Type B pancreatic cell (in vitro differentiated cells): ENCODE measurements at regions not wholly inside any gene's neighbourhood (a gene's known extent, or its start where the extent isn't known, plus 50 kb on each side); places are given as distances from the start of the nearest gene placed in this dataset.

ENCODE experiments used
- DNase-seq: peaks from one replicate; pipeline ENCODE4 v3.0.0; 2021; ENCODE audit warnings: mixed read lengths; ENCODE audit not compliant: unreplicated experiment; ENCODE audit errors: extremely low spot score
- H3K27ac Mint-ChIP-seq: 2 replicates; pipeline ENCODE4 v1.8.0; 2021; ENCODE audit warnings: mild to moderate bottlenecking, mixed read lengths
- H3K27me3 Mint-ChIP-seq: 2 replicates; pipeline ENCODE4 v1.8.0; 2021; ENCODE audit warnings: mixed read lengths
- H3K36me3 Mint-ChIP-seq: 2 replicates; pipeline ENCODE4 v1.8.0; 2021; ENCODE audit warnings: mixed read lengths
- H3K4me1 Mint-ChIP-seq: one replicate; pipeline ENCODE4 v1.8.0; 2021; ENCODE audit warnings: mixed read lengths; ENCODE audit not compliant: unreplicated experiment
- H3K4me3 Mint-ChIP-seq: 2 replicates; pipeline ENCODE4 v1.8.0; 2021; ENCODE audit warnings: mild to moderate bottlenecking, mixed read lengths
- H3K9me3 Mint-ChIP-seq: 2 replicates; pipeline ENCODE4 v1.8.0; 2021; ENCODE audit warnings: mixed read lengths
- TF ChIP-seq, protein P1 (sequence below): fragments of 200-600 bp; sonication (generic); conservative IDR thresholded peaks from 2 replicates; pipeline ENCODE4 v1.5.0; 2021; ENCODE audit warnings: antibody characterized with exemption, mild to moderate bottlenecking

GRCh38 chr6:141000917-141001316 is 1131.8 kb upstream of the GJE1 start:
- H3K4me3 Mint-ChIP-seq, result no peak overlapping the region
- DNase-seq, result no peak
- no peaks in the 10 kb centered on the region for H3K4me1 Mint-ChIP-seq
- TF ChIP-seq, protein P1, sequence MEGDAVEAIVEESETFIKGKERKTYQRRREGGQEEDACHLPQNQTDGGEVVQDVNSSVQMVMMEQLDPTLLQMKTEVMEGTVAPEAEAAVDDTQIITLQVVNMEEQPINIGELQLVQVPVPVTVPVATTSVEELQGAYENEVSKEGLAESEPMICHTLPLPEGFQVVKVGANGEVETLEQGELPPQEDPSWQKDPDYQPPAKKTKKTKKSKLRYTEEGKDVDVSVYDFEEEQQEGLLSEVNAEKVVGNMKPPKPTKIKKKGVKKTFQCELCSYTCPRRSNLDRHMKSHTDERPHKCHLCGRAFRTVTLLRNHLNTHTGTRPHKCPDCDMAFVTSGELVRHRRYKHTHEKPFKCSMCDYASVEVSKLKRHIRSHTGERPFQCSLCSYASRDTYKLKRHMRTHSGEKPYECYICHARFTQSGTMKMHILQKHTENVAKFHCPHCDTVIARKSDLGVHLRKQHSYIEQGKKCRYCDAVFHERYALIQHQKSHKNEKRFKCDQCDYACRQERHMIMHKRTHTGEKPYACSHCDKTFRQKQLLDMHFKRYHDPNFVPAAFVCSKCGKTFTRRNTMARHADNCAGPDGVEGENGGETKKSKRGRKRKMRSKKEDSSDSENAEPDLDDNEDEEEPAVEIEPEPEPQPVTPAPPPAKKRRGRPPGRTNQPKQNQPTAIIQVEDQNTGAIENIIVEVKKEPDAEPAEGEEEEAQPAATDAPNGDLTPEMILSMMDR, result no peak
- H3K9me3 Mint-ChIP-seq, result no peaks in the 10 kb centered on the region
- peaks cover 3% of the 10 kb centered on the region for H3K27me3 Mint-ChIP-seq
- H3K36me3 Mint-ChIP-seq, result no peaks in the 10 kb centered on the region
- H3K27ac Mint-ChIP-seq, result no peak overlapping the region

GRCh38 chr6:140993515-140993914 is 1139.2 kb upstream of the GJE1 start:
- Mint-ChIP-seq H3K27me3 (peaks cover 3% of the 10 kb centered on the region), H3K4me3 (no peak overlapping the region), H3K36me3 (no peaks in the 10 kb centered on the region), H3K9me3 (no peaks in the 10 kb centered on the region), H3K27ac (no peak overlapping the region), H3K4me1 (no peaks in the 10 kb centered on the region)
- no peak for DNase-seq
- TF ChIP-seq, protein P1, result no peak

GRCh38 chr6:140992678-140993077 is 1140.0 kb upstream of the GJE1 start:
- Mint-ChIP-seq H3K27me3 (no peaks in the 10 kb centered on the region), H3K9me3 (no peaks in the 10 kb centered on the region), H3K27ac (no peak overlapping the region), H3K4me3 (no peak overlapping the region), H3K4me1 (no peaks in the 10 kb centered on the region), H3K36me3 (no peaks in the 10 kb centered on the region)
- TF ChIP-seq, protein P1, result no peak
- DNase-seq, result no peak

DNA sequence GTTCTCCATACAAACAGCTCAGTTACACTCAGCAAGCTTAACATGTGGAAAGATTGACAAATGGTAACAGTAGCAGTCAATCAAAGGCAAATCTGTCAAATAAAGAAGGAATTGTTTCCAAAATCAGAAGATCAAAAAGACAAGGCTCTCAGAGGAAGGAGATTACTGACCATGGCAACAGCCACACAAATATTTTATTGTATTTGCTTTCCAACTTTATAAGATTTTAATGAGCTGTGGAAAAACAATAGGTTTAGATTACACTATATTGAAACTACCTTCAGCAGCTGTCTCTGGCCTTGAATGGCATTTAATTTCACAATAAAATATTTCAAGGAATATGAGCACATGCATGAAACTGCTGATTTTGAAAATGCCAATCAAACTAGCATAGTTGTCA is 1143.9 kb upstream of the GJE1 start:
- Mint-ChIP-seq H3K27ac (no peak overlapping the region), H3K36me3 (no peaks in the 10 kb centered on the region), H3K9me3 (no peaks in the 10 kb centered on the region), H3K4me3 (no peak overlapping the region), H3K27me3 (no peaks in the 10 kb centered on the region), H3K4me1 (no peaks in the 10 kb centered on the region)
- TF ChIP-seq, protein P1, result no peak
- no peak for DNase-seq

- H3K4me3 Mint-ChIP-seq, result no peak overlapping the region
Measured at GRCh38 chr6:140987364-140988155, 1145.2 kb upstream of the GJE1 start.

More at GRCh38 chr6:140987364-140988155, 1145.2 kb upstream of the GJE1 start:
- no peaks in the 10 kb centered on the region for H3K27me3 Mint-ChIP-seq
- H3K36me3 Mint-ChIP-seq, result no peaks in the 10 kb centered on the region
- H3K4me1 Mint-ChIP-seq, result no peaks in the 10 kb centered on the region
- TF ChIP-seq, protein P1, result no peak
- DNase-seq, result no peak
- H3K9me3 Mint-ChIP-seq, result no peaks in the 10 kb centered on the region
- H3K27ac Mint-ChIP-seq, result no peak overlapping the region
